ENCODE measurements at regions not wholly inside any gene's neighbourhood (a gene's known extent, or its start where the extent isn't known, plus 50 kb on each side); places are given as distances from the start of the nearest gene placed in this dataset.

GRCh38 chr2:153546358-153546757 lies 67.8 kb upstream of the RPRM start:
- TF ChIP-seq, protein P1, sequence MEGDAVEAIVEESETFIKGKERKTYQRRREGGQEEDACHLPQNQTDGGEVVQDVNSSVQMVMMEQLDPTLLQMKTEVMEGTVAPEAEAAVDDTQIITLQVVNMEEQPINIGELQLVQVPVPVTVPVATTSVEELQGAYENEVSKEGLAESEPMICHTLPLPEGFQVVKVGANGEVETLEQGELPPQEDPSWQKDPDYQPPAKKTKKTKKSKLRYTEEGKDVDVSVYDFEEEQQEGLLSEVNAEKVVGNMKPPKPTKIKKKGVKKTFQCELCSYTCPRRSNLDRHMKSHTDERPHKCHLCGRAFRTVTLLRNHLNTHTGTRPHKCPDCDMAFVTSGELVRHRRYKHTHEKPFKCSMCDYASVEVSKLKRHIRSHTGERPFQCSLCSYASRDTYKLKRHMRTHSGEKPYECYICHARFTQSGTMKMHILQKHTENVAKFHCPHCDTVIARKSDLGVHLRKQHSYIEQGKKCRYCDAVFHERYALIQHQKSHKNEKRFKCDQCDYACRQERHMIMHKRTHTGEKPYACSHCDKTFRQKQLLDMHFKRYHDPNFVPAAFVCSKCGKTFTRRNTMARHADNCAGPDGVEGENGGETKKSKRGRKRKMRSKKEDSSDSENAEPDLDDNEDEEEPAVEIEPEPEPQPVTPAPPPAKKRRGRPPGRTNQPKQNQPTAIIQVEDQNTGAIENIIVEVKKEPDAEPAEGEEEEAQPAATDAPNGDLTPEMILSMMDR (IDR thresholded peaks at IDR 0.05), result no peak
- no peak for TF ChIP-seq POLR2A (IDR thresholded peaks at IDR 0.05)
